ENCODE measurements at regions not wholly inside any gene's neighbourhood (a gene's known extent, or its start where the extent isn't known, plus 50 kb on each side); places are given as distances from the start of the nearest gene placed in this dataset.

DNA sequence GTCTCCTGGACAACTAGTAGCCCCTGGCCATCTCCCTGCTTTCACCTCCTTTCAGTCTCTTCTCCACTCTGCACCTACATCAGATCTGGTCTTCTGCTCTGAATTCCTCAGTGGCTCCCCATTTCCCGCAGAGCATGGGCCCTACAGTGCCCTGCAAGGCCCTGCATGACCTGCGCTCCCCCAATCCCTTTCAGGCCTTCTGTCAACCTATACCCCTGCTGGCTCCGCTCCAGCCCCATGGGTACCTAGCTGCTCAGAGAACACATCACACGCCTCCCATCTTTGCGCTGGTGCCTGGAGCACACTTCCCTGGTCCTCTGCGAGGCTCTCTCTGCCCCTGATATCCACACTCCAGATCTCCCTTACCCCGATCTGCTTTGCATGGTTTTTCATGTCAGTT lies 145.2 kb downstream of the KATNIP start:
- TF ChIP-seq, protein P1, sequence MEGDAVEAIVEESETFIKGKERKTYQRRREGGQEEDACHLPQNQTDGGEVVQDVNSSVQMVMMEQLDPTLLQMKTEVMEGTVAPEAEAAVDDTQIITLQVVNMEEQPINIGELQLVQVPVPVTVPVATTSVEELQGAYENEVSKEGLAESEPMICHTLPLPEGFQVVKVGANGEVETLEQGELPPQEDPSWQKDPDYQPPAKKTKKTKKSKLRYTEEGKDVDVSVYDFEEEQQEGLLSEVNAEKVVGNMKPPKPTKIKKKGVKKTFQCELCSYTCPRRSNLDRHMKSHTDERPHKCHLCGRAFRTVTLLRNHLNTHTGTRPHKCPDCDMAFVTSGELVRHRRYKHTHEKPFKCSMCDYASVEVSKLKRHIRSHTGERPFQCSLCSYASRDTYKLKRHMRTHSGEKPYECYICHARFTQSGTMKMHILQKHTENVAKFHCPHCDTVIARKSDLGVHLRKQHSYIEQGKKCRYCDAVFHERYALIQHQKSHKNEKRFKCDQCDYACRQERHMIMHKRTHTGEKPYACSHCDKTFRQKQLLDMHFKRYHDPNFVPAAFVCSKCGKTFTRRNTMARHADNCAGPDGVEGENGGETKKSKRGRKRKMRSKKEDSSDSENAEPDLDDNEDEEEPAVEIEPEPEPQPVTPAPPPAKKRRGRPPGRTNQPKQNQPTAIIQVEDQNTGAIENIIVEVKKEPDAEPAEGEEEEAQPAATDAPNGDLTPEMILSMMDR (IDR thresholded peaks at IDR 0.05; ENCODE audit: control extremely low read depth, extremely low read depth, low read depth, missing control alignments), result no peak
- no peak for DNase-seq (ENCODE audit: extremely low spot score)
- ChIA-PET CTCF (no interaction called here), POLR2A (no interaction called here)

DNA sequence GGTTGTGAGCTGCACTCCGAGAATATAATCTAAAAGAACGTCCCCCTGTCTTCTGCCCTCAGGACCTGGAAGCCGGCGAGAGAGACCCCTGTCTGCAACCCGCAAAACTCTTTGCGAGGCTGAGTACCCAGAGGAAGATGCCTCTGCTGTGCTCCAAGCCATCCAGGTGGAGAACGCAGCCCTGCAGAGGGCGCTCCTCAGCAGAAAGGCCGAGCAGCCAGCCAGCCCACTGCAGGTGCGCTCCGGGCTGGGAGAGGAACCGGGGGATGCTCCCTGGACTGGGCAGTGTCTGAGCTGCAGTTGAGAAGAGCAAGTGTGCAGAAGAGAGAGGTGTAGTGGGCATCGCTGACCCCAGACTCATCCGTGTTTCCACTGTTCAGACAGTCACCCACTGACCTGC lies 148.3 kb downstream of the KATNIP start:
- TF ChIP-seq, protein P1 (IDR thresholded peaks at IDR 0.05; ENCODE audit: control extremely low read depth, extremely low read depth, low read depth, missing control alignments), result peak; percentile 9
- no peak for DNase-seq (ENCODE audit: extremely low spot score)
- CTCF ChIA-PET, result interaction anchor here (1.4 to 3.9 kb wide), 3 partner anchors 8 to 76 kb away, joined by 4 to 18 read pairs (median 5); no protein-coding TSS in a partner anchor
- POLR2A ChIA-PET, result no interaction called here

DNA sequence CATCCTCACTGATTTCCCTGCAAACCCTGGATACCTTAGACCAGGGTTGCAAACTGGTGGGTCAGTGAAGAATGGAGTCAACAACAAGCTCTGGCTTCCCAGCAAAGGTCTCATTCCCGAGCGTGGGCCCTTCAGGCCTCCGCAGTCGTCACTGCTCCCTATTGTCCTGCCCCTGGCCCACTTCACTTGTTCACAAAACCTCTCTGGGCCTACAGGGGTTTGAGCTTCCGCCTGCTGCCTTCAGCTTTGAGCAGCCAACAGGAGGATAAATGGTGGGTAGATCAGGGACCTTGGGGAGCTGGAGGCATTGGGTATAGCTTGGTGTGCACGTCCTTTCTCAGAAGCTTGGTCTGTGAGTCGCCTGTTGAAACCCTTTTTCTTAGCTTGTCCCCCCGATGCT lies 148.8 kb downstream of the KATNIP start:
- POLR2A ChIA-PET, result no interaction called here
- no peak for DNase-seq (ENCODE audit: extremely low spot score)
- CTCF ChIA-PET, result interaction anchor here (1.4 to 3.9 kb wide), 3 partner anchors 8 to 76 kb away, joined by 4 to 18 read pairs (median 5); no protein-coding TSS in a partner anchor
- TF ChIP-seq, protein P1 (IDR thresholded peaks at IDR 0.05; ENCODE audit: control extremely low read depth, extremely low read depth, low read depth, missing control alignments), result no peak

DNA sequence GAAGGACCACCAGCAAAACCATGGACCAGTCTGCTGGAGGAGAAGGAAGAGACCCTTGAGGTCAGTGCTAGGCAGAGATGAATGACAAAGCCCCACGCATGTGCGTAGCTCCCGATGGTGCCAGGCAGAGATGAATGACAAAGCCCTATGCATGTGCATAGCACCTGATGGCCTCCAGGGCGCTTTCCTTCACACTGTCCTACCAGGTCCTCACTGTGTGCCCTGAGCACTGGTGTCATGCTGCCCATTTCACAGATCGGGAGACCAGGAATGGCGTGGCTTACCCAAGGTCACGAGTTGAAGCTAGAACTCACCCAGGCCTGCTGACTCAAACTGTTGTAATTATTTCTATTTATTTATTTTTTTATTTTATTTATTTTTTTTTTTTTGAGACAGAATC lies 149.6 kb downstream of the KATNIP start:
- ChIA-PET POLR2A (no interaction called here), CTCF (interaction anchor here (1.6 to 3.9 kb wide), 2 partner anchors 9 to 13 kb away, joined by 4 to 18 read pairs; no protein-coding TSS in a partner anchor)
- no peak for DNase-seq (ENCODE audit: extremely low spot score)
- TF ChIP-seq, protein P1 (IDR thresholded peaks at IDR 0.05; ENCODE audit: control extremely low read depth, extremely low read depth, low read depth, missing control alignments), result no peak

DNA sequence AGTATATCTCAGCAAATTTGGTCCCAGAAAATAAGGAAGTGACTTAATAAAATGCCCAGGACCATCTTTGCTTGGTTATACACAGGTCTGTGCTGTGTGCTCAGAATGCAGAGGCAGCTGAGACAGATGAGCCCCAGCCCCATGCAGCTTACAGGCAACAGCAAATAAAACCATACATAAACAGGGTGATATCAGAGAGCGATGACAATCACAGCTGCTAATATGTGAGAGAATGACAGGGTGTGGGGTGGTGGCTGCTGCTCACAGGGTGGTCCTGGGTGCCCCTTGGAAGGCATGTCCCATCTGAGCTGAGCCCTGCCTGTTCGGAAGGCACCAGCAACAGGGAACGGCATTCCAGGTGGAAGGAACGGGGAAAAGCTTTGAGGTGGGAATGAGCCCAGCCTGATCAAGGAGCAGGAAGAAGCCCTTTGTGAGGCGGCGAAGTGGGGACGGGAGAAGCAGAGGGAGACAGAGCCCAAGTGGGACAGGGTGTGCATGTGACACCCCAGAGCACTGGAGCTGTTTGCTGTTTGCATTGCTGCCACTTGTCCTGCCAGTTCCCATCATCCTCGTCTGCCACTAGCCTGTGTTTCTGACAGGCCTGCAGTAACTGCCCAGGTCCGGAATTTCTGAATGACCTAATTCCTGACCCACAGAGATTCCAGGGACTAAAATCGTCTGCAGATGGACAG lies 150.5 kb downstream of the KATNIP start:
- CTCF ChIA-PET, result interaction anchor here (1.4 to 3.9 kb wide), 2 partner anchors 10 to 11 kb away, joined by 5 to 18 read pairs; no protein-coding TSS in a partner anchor
- TF ChIP-seq, protein P1 (IDR thresholded peaks at IDR 0.05; ENCODE audit: control extremely low read depth, extremely low read depth, low read depth, missing control alignments), result no peak
- no peak for DNase-seq (ENCODE audit: extremely low spot score)
- POLR2A ChIA-PET, result no interaction called here

DNA sequence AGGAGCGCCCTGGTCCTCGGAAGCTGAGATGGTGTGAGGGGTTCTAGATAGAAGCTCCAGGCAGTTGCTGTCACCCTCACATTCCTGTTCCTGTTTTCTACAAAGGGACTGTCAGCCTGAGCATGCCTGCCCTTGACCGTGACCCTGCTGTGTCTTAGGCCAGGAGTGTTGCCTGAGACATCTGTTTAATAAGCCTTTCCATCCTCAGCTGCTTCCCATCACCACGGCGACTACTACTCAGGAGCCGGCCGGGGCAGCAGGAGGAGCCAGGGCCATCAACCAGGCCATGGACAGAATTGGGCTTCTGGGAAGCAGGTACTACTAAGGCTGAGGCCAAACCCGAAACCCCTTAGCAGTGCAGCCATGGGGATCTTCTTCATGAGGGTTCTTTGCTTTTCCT lies 151.4 kb downstream of the KATNIP start:
- CTCF ChIA-PET, result interaction anchor here (1.3 to 3.9 kb wide), 3 partner anchors 9 to 11 kb away, joined by 4 to 18 read pairs (median 5); no protein-coding TSS in a partner anchor
- no peak for DNase-seq (ENCODE audit: extremely low spot score)

More for the DNA sequence above, 151.4 kb downstream of the KATNIP start:
- POLR2A ChIA-PET, result no interaction called here
- TF ChIP-seq, protein P1 (IDR thresholded peaks at IDR 0.05; ENCODE audit: control extremely low read depth, extremely low read depth, low read depth, missing control alignments), result no peak
